Esophagus muscularis mucosa (tissue), 3 donors: ENCODE measurements at regions not wholly inside any gene's neighbourhood (a gene's known extent, or its start where the extent isn't known, plus 50 kb on each side); places are given as distances from the start of the nearest gene placed in this dataset.

Experiments
- CTCF ChIP-seq, 3 experiments: fragments of 200-600 bp in 2 of 3; fragments of 450-650 bp in 1 of 3; sonication (generic) in 2 of 3; IDR thresholded peaks; one replicate each; pipeline ENCODE4 v1.5.1; 2017 to 2019; ENCODE audit warnings: antibody characterized with exemption in 3 of 3, mild to moderate bottlenecking in 2 of 3, moderate library complexity in 1 of 3
- EP300 ChIP-seq: sonication (generic); formaldehyde crosslinking; IDR thresholded peaks from one replicate; pipeline ENCODE4 v1.6.1; 2017; ENCODE audit warnings: antibody characterized with exemption

- no peak for TF ChIP-seq EP300
- no peak for TF ChIP-seq CTCF (IDR thresholded peaks at IDR 0.05)
Observed at GRCh38 chr15:62858343-62858742, 184.2 kb upstream of the TPM1 start.
